ENCODE measurements at regions not wholly inside any gene's neighbourhood (a gene's known extent, or its start where the extent isn't known, plus 50 kb on each side); places are given as distances from the start of the nearest gene placed in this dataset.

DNA sequence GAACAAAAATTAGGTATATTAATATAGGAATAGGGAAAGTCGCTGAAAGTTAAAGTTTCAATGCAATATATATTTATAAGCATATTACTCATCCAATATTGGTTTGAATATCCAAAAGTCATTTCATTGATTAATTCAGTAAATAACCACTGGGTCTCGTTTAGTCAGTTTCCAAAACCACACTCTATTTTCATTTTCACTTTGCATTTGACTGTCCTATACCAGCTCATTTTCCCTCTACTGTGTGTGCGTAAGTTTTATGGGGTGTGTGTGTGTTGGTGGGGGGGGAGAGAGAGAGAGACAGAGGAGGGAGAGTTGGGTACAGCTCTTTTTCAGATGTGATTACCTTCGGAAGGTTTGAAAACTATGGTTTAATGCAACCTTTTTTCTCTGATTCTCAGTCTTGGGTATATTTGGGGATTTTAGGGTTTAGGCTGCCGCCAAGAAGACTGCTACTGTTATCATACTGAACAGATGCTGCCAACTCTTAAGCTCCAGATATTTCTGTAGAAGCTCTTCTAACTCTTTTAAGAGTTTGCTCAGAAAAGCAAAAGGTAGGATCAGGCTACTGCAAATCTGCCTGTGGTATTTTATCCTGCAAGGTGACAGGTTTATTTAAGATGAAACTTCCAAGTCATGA lies 1427.4 kb downstream of the PCDH7 start:
- no peak for TF ChIP-seq POLR2AphosphoS5 (IDR thresholded peaks at IDR 0.05)
- TF ChIP-seq, protein P1, sequence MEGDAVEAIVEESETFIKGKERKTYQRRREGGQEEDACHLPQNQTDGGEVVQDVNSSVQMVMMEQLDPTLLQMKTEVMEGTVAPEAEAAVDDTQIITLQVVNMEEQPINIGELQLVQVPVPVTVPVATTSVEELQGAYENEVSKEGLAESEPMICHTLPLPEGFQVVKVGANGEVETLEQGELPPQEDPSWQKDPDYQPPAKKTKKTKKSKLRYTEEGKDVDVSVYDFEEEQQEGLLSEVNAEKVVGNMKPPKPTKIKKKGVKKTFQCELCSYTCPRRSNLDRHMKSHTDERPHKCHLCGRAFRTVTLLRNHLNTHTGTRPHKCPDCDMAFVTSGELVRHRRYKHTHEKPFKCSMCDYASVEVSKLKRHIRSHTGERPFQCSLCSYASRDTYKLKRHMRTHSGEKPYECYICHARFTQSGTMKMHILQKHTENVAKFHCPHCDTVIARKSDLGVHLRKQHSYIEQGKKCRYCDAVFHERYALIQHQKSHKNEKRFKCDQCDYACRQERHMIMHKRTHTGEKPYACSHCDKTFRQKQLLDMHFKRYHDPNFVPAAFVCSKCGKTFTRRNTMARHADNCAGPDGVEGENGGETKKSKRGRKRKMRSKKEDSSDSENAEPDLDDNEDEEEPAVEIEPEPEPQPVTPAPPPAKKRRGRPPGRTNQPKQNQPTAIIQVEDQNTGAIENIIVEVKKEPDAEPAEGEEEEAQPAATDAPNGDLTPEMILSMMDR (IDR thresholded peaks at IDR 0.05) = no peak
